ENCODE measurements at regions not wholly inside any gene's neighbourhood (a gene's known extent, or its start where the extent isn't known, plus 50 kb on each side); places are given as distances from the start of the nearest gene placed in this dataset.

DNA sequence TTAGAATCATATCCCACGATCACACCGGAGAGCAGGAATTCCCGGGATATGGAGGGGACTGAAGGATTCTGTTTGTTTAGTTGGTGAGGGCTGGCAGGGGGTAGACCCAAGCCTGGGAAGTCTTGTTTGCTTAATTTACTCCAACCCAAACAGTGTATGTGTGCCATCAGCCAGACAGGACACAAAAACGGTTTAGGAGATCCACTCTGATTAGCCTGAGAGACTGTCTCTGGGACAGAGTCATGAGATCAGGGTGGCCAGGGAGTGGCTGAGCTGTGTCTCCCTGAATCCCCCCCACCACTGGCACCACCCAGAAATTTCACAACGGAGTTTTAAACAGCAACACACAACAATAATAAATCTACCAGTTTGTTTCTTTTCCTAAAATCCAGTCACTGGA lies 127.0 kb downstream of the RBFOX3 start:
- no peak overlapping the region for H3K4me3 ChIP-seq (ENCODE audit: insufficient read depth, low read length, poor library complexity, severe bottlenecking)
- H3K79me2 ChIP-seq (ENCODE audit: insufficient read depth, low read length), result no peaks in the 10 kb centered on the region

DNA sequence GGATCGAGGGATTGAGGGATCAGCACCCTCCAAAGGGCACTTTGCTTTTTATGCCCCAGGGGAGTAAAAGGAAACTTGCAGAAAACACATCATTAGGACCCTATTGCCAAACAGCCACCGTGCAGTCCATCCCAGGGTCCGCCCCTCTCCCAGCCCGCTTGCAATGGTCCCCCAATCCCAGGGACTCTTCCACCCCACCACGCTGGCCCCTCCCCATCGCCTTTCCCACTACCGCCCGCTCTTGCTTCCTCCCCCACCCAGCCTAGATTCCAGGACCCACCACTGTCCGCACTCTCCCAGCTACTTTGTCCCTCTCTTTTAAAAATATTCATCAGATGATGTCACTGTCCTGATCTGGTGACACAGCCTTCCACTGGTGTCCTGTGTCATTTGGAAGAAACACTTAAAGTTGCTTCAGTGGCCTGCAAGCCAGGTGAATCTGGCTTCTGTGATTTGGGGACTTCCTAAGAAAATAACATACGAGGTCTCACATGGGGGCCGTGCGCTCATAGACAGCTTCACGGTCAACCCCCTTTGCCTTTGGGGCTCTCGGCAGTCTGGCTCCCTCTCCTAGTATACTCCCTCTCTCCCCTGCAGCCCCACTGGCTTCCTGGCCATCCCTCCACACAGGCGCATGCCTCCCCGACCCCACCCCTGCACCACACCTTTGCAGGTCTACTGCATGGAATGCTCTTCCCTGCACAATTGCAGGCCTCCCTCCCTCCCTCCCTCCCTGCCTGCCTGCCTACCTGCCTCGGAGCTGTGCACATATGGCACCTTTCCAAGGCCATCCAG lies 127.9 kb downstream of the RBFOX3 start:
- H2AFZ ChIP-seq (ENCODE audit: low read depth, low read length, severe bottlenecking), result no peak overlapping the region
- H3K9ac ChIP-seq (ENCODE audit: low read length), result no peak overlapping the region
- H3K27ac ChIP-seq (ENCODE audit: low read depth, low read length), result no peak overlapping the region
- no peaks in the 10 kb centered on the region for H3K79me2 ChIP-seq (ENCODE audit: insufficient read depth, low read length)
- no peaks in the 10 kb centered on the region for H3F3A ChIP-seq (ENCODE audit: insufficient read depth)
- no peak overlapping the region for H3K4me3 ChIP-seq (ENCODE audit: insufficient read depth, low read length, poor library complexity, severe bottlenecking)
- H4K20me1 ChIP-seq (ENCODE audit: low read depth, low read length), result no peaks in the 10 kb centered on the region
- no peaks in the 10 kb centered on the region for H3K27me3 ChIP-seq (ENCODE audit: low read length)
- no peak overlapping the region for H3K4me2 ChIP-seq (ENCODE audit: low read depth, low read length, poor library complexity, severe bottlenecking)
- H3K36me3 ChIP-seq (ENCODE audit: low read length), result no peaks in the 10 kb centered on the region
- TF ChIP-seq, protein P1, sequence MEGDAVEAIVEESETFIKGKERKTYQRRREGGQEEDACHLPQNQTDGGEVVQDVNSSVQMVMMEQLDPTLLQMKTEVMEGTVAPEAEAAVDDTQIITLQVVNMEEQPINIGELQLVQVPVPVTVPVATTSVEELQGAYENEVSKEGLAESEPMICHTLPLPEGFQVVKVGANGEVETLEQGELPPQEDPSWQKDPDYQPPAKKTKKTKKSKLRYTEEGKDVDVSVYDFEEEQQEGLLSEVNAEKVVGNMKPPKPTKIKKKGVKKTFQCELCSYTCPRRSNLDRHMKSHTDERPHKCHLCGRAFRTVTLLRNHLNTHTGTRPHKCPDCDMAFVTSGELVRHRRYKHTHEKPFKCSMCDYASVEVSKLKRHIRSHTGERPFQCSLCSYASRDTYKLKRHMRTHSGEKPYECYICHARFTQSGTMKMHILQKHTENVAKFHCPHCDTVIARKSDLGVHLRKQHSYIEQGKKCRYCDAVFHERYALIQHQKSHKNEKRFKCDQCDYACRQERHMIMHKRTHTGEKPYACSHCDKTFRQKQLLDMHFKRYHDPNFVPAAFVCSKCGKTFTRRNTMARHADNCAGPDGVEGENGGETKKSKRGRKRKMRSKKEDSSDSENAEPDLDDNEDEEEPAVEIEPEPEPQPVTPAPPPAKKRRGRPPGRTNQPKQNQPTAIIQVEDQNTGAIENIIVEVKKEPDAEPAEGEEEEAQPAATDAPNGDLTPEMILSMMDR (IDR thresholded peaks at IDR 0.05; ENCODE audit: insufficient read depth, low read length, poor library complexity, severe bottlenecking), result no peak
- no peaks in the 10 kb centered on the region for H3K9me3 ChIP-seq (ENCODE audit: insufficient read depth, low read length)
- no peaks in the 10 kb centered on the region for H3K9me2 ChIP-seq (replicated peaks; ENCODE audit: insufficient read depth, low read length)

More for the DNA sequence above, 127.0 kb downstream of the RBFOX3 start:
- TF ChIP-seq, protein P1 (IDR thresholded peaks at IDR 0.05; ENCODE audit: insufficient read depth, low read length, poor library complexity, severe bottlenecking), result no peak
- TF ChIP-seq EZH2phosphoT487 (conservative IDR thresholded peaks at IDR 0.05; ENCODE audit: low read length), result no peak
- H3K27me3 ChIP-seq (ENCODE audit: low read length), result no peaks in the 10 kb centered on the region
- no peaks in the 10 kb centered on the region for H3K9me2 ChIP-seq (replicated peaks; ENCODE audit: insufficient read depth, low read length)
- H2AFZ ChIP-seq (ENCODE audit: low read depth, low read length, severe bottlenecking), result no peak overlapping the region
- H3K9ac ChIP-seq (ENCODE audit: low read length), result no peak overlapping the region
- no peaks in the 10 kb centered on the region for H4K20me1 ChIP-seq (ENCODE audit: low read depth, low read length)
- H3F3A ChIP-seq (ENCODE audit: insufficient read depth), result no peaks in the 10 kb centered on the region
- H3K9me3 ChIP-seq (ENCODE audit: insufficient read depth, low read length), result no peaks in the 10 kb centered on the region
- H3K36me3 ChIP-seq (ENCODE audit: low read length), result no peaks in the 10 kb centered on the region
- H3K27ac ChIP-seq (ENCODE audit: low read depth, low read length), result no peak overlapping the region
- no peak overlapping the region for H3K4me2 ChIP-seq (ENCODE audit: low read depth, low read length, poor library complexity, severe bottlenecking)

DNA sequence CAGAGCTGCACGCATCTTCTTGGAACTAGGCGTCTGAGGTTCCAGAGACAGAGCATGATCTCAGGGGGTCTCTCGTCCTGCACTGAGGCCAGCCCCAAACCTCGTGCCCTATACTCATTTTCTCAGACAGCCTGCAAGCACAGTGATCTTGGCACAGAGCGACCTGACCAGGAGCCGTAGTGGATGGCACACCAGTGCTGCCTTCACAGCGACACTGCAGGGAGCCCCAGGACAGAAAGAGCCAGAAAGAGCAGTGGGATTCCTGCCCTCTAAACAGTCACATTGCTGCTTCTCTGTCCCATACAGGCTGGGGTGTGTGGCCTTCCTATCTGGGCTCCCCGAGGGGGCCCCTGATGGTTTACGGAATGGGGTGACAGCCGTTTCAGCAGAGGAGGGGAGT lies 131.0 kb downstream of the RBFOX3 start:
- Histone ChIP-seq H3K4me2 (ENCODE audit: low read depth, low read length, poor library complexity, severe bottlenecking) (no peak overlapping the region), H2AFZ (ENCODE audit: low read depth, low read length, severe bottlenecking) (no peak overlapping the region), H3K27me3 (ENCODE audit: low read length) (no peaks in the 10 kb centered on the region)

More for the DNA sequence above, 131.0 kb downstream of the RBFOX3 start:
- no peaks in the 10 kb centered on the region for H3F3A ChIP-seq (ENCODE audit: insufficient read depth)
- H3K9ac ChIP-seq (ENCODE audit: low read length), result no peak overlapping the region
- no peak for TF ChIP-seq EZH2phosphoT487 (conservative IDR thresholded peaks at IDR 0.05; ENCODE audit: low read length)
- TF ChIP-seq, protein P1 (IDR thresholded peaks at IDR 0.05; ENCODE audit: insufficient read depth, low read length, poor library complexity, severe bottlenecking), result no peak
- no peak overlapping the region for H3K27ac ChIP-seq (ENCODE audit: low read depth, low read length)
- no peak overlapping the region for H3K4me3 ChIP-seq (ENCODE audit: insufficient read depth, low read length, poor library complexity, severe bottlenecking)
- no peaks in the 10 kb centered on the region for H4K20me1 ChIP-seq (ENCODE audit: low read depth, low read length)
- H3K9me2 ChIP-seq (replicated peaks; ENCODE audit: insufficient read depth, low read length), result no peaks in the 10 kb centered on the region
- no peaks in the 10 kb centered on the region for H3K36me3 ChIP-seq (ENCODE audit: low read length)
- H3K9me3 ChIP-seq (ENCODE audit: insufficient read depth, low read length), result no peaks in the 10 kb centered on the region
- no peaks in the 10 kb centered on the region for H3K79me2 ChIP-seq (ENCODE audit: insufficient read depth, low read length)

All from SU-DHL-6 (cell line).